Effector memory CD4-positive, alpha-beta T cell (primary cell): ENCODE measurements at regions not wholly inside any gene's neighbourhood (a gene's known extent, or its start where the extent isn't known, plus 50 kb on each side); places are given as distances from the start of the nearest gene placed in this dataset.
"Not testable (repeated sequence)": the region's sequence is repeated elsewhere in the genome, so short reads cannot be mapped to it uniquely, and the experiment has no call there.

Experiments
- DNase-seq, 3 donors: peaks; one replicate each; pipeline ENCODE4 v3.0.0-alpha.2; 2020
- H3K27ac ChIP-seq: 2 replicates; pipeline ENCODE4 v1.7.0; 2013; ENCODE audit warnings: mild to moderate bottlenecking, low read length, moderate library complexity; ENCODE audit not compliant: insufficient read depth, poor library complexity, severe bottlenecking
- H3K27me3 ChIP-seq: replicated peaks from 2 replicates; pipeline ENCODE4 v1.7.0; 2013; ENCODE audit warnings: mild to moderate bottlenecking, low read length; ENCODE audit not compliant: insufficient read depth, control insufficient read depth, poor library complexity, severe bottlenecking
- H3K36me3 ChIP-seq: 2 replicates; pipeline ENCODE4 v1.7.0; 2013; ENCODE audit warnings: mild to moderate bottlenecking, low read length, moderate library complexity; ENCODE audit not compliant: control insufficient read depth, insufficient read depth
- H3K4me1 ChIP-seq: 2 replicates; pipeline ENCODE4 v1.7.0; 2013; ENCODE audit warnings: low read length, mild to moderate bottlenecking; ENCODE audit not compliant: control insufficient read depth, insufficient read depth, poor library complexity, severe bottlenecking
- H3K4me3 ChIP-seq: 2 replicates; pipeline ENCODE4 v1.7.0; 2013; ENCODE audit warnings: low read length, low read depth, mild to moderate bottlenecking; ENCODE audit not compliant: insufficient read depth, poor library complexity, severe bottlenecking
- H3K9me3 ChIP-seq: 2 replicates; pipeline ENCODE4 v1.7.0; 2013; ENCODE audit warnings: mild to moderate bottlenecking, low read length, moderate library complexity; ENCODE audit not compliant: control insufficient read depth

DNA sequence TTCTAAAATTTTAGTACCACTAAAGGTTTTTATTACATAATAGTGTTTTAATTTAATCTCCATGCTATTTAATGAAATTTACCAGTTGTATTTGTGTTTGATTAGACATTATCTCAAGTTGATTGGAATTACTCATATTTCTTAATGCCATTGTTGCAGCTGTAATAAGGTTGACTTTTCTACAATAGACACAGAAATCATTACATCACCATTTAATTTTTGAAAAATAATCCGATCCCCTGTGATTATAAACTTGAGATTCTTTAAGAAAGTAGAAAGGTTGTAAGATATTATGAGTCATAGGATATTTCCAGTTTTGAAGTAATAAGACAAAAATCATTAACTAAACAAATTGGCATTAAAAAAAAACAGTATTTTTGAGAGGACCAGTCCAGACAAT, 161.4 kb downstream of the PRL start:
- no peaks in the 10 kb centered on the region for H3K36me3 ChIP-seq
- H3K9me3 ChIP-seq: no peaks in the 10 kb centered on the region
- no peaks in the 10 kb centered on the region for H3K4me1 ChIP-seq
- DNase-seq: no peak
- H3K4me3 ChIP-seq: no peak overlapping the region
- H3K27me3 ChIP-seq: no peaks in the 10 kb centered on the region
- H3K27ac ChIP-seq: no peak overlapping the region

DNA sequence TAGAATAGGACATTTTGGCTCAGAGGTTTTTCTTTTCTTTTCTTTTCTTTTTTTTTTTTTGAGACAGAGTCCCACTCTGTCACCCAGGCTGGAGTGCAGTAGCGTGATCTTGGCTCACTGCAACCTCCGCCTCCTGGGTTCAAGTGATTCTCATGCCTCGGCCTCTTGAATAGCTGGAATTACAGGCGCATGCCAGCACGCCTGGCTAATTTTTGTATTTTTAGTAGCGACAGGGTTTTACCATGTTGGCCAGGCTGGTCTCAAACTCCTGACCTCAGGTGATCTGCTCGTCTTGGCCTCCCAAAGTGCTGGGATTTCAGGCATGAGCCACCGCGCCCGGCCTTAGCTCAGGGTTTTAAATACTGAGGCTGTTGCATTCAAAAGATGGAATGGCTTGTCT, 156.1 kb downstream of the PRL start:
- H3K27ac ChIP-seq, H3K4me1 ChIP-seq, H3K9me3 ChIP-seq, H3K4me3 ChIP-seq, H3K36me3 ChIP-seq, DNase-seq, H3K27me3 ChIP-seq: not testable (repeated sequence)

DNA sequence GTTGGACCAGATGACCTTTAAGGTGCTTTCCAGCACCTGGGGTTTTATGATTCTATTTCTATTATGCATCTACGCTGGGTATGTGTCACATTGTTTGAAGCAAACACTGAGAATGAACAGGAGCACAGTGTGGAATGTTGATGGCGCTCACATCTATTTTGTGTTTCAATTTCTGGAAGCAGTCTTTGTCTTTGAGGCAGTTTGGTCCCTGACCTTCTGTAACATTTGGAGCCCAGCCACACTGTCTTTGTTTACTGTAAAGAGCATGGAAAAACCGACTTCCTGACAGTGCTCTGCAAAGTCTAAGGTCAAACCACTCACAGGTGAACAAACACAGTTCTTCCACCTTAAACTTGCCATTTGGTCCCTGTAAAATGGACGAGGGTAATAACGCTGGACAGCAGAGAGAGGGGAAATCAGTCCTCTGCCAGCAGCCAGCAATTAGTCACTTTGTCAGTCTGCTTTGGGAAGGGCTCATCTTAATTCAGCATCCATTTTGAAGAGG, 155.5 kb downstream of the PRL start:
- Histone ChIP-seq H3K36me3 (no peaks in the 10 kb centered on the region), H3K4me1 (no peaks in the 10 kb centered on the region), H3K27me3 (no peaks in the 10 kb centered on the region), H3K27ac (no peak overlapping the region), H3K4me3 (no peak overlapping the region), H3K9me3 (no peaks in the 10 kb centered on the region)
- DNase-seq: no peak

DNA sequence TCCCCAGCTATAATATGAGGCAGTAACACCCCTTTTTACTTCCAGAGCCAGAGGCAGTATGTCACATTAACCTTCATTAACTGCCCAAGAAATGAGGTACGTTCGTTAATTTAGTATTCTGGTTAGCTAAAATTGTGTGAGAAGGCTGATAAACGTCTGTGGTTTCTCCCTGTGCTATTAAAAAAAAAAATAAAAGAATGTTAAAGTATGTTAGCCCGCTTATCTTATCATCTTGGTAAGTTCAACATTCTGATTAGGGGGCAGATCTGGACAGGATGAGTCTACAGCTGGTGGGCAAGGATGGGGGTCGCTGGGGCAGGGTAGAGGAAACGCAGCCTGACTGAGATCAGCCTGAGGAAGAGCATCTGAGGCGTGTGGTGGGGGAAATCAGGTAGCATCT, 154.0 kb downstream of the PRL start:
- H3K4me3 ChIP-seq: no peak overlapping the region
- DNase-seq: no peak

DNA sequence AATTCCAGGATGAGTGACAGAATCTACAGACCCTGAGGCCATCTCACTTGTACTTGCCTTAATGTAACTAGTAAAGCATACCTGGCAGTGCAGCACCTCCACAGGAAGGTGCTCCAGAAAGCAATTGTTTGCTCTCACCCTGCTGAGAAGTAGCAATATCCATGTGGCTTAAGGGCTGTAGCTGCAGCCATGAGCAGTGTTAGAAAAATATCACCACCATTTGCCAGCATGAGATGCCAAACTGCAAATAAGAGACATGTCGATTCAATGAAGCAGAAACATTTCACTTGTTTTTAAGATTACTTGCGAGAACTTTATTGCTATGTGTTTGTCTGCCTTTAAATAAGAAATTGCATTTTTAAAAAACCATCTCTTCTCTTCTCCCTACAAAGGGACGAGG, 151.5 kb downstream of the PRL start:
- no peak overlapping the region for H3K27ac ChIP-seq
- H3K9me3 ChIP-seq: no peaks in the 10 kb centered on the region
- no peaks in the 10 kb centered on the region for H3K36me3 ChIP-seq
- no peak overlapping the region for H3K4me3 ChIP-seq
- no peaks in the 10 kb centered on the region for H3K4me1 ChIP-seq
- DNase-seq: no peak
- H3K27me3 ChIP-seq: no peaks in the 10 kb centered on the region

More for the DNA sequence above, 154.0 kb downstream of the PRL start:
- Histone ChIP-seq H3K27ac (no peak overlapping the region), H3K36me3 (no peaks in the 10 kb centered on the region), H3K9me3 (no peaks in the 10 kb centered on the region), H3K4me1 (no peaks in the 10 kb centered on the region), H3K27me3 (no peaks in the 10 kb centered on the region)

DNA sequence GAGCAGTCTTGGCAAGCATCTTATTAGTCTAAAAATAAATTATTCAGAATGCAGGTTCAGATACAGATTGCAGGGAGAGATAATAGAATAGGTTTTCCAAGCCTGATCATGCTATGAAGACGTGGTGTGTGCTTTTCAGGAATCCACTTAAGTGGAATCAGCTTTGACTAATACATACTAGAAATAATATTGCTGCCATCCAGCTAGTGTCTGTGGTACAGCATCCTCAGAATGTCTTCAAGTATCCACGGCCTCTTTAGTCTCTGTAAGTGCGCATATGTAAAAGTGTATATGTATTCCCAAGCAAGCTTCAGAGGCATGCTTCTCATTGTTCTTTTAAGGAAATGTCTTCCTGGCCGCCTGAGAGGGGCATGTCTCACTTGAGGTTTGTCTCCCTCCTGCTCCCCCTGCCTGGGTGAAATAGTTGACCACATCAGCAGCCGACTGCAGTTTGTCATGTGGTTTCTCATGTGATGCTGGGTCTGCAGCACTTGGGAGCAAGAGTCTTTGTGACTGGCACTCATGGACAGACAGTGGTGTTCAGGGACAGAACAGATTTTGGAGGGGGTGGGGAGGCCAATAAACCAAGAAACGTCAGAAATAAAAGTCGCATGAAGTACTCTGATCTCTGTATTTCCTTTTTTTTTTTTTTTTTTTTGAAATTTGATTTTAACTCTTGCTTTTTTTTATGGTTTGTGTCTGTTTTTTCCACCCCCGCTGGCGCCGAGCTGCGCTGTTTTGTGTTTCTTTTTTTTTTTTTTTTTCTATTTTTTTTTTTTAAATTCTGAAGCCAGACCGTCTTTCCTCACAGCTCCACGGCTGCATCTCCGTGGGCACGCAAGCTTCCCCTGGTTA, 150.8 kb downstream of the PRL start:
- Histone ChIP-seq H3K4me3 (no peak overlapping the region), H3K27ac (no peak overlapping the region), H3K27me3 (no peaks in the 10 kb centered on the region), H3K36me3 (no peaks in the 10 kb centered on the region), H3K4me1 (no peaks in the 10 kb centered on the region), H3K9me3 (no peaks in the 10 kb centered on the region)
- DNase-seq: no peak

DNA sequence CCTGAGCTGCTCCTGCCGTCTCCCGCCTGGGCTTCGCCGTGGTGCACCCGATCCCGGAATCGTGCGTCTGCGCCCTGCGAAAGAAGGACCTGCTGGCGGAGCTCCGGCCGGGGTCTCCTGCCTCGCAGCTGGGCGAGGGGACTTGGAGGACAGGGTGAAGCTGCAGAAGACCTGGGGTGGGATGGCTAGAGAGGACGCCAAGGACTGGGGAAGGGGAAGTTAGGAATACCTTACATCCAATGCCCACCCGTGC, 150.2 kb downstream of the PRL start:
- H3K27me3 ChIP-seq: no peaks in the 10 kb centered on the region
- H3K4me1 ChIP-seq: no peaks in the 10 kb centered on the region
- DNase-seq: no peak
- H3K36me3 ChIP-seq: no peaks in the 10 kb centered on the region
- H3K9me3 ChIP-seq: no peaks in the 10 kb centered on the region
- no peak overlapping the region for H3K4me3 ChIP-seq
- no peak overlapping the region for H3K27ac ChIP-seq

DNA sequence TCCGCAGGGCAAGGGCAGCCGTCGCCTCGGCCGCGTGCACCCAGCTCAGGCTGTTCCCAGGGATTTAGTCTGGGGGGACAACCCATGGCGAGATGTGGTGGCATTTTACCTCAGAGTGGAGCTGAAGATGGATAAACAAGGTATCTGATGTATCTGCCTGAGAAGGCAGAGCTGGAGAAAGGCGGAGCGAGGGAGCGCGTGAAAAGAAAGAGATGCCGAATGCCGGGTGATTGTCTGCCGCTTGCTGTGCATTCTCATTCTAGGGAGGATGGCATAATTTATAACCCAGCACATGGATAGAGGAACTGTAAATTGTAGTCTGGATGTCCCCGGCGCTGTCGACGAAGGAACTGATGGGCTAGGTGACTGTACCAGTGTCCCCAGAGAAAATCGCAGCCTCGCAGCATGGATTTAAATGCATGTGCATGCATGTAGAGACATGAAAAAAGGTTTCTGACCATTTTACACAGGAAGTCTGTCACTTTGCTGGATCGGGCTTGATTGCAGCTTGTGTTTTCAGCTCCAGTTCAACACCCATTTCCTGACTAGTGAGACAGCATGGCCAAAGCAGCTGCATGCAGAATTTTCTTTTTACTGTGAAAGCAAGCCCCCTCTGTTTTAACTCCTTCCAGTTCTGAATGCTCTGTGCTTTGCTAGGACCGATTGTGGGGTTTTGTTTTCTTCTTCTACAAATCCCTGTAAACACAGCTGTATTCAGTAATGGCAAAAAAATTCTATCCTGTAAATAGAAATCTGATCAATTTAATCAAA, 149.7 kb downstream of the PRL start:
- no peak overlapping the region for H3K27ac ChIP-seq
- H3K4me3 ChIP-seq: no peak overlapping the region
- no peak for DNase-seq

DNA sequence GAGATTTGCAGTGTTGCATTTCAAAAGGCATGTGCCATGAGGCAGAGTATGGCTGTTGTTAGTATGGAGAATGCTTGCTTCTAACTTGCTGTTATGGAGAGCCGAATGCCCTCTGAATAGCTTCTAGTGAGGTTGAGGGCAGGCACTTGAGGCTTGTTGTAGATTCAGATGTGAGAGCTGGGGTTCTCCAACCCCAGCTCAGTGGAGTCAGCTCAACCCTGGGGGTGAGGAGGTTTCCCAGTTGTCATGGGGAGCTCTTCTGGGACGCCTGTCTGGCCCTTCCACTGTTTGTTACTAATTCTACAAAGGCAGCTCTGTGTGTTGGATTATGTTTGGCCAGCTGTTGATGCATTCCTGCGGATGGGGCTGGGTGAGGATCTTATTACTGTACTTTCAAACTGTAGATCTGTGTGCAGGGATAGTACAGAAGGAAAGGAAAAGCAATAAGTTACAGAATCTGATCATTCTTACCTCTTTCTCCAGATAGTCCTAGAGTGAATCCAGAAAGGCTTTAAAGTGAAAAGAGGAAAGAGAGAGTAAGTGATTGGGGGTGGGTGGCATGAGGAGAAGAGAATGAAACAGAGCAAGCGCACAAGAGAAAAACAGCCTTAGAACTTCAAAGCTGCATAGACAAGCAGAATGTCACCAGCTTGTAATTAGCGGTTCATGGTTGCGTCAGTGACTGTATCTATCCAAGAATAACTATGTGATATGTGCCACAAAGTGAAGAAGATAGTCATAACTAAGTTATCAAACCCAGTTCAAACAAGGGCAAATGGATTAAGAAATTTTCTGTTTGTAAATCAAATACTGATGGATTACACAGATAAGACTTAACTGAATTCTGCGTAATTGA, 148.7 kb downstream of the PRL start:
- DNase-seq: no peak
- H3K36me3 ChIP-seq: no peaks in the 10 kb centered on the region
- H3K27me3 ChIP-seq: no peaks in the 10 kb centered on the region
- H3K27ac ChIP-seq: no peak overlapping the region
- no peaks in the 10 kb centered on the region for H3K9me3 ChIP-seq
- no peaks in the 10 kb centered on the region for H3K4me1 ChIP-seq
- no peak overlapping the region for H3K4me3 ChIP-seq

More for the DNA sequence above, 149.7 kb downstream of the PRL start:
- no peaks in the 10 kb centered on the region for H3K4me1 ChIP-seq
- no peaks in the 10 kb centered on the region for H3K27me3 ChIP-seq
- no peaks in the 10 kb centered on the region for H3K9me3 ChIP-seq
- H3K36me3 ChIP-seq: no peaks in the 10 kb centered on the region
